HL-60 (cell line): ENCODE measurements at regions not wholly inside any gene's neighbourhood (a gene's known extent, or its start where the extent isn't known, plus 50 kb on each side); places are given as distances from the start of the nearest gene placed in this dataset.

Experiments used
- GABPA ChIP-seq: IDR thresholded peaks from 2 replicates; pipeline ENCODE4 v1.6.1; 2012; ENCODE audit warnings: low read depth
- TF ChIP-seq, protein P1 (sequence below): IDR thresholded peaks from one replicate; pipeline ENCODE4 v1.5.1; 2011; ENCODE audit warnings: low read length, control low read depth, inconsistent platforms; ENCODE audit not compliant: insufficient read depth

DNA sequence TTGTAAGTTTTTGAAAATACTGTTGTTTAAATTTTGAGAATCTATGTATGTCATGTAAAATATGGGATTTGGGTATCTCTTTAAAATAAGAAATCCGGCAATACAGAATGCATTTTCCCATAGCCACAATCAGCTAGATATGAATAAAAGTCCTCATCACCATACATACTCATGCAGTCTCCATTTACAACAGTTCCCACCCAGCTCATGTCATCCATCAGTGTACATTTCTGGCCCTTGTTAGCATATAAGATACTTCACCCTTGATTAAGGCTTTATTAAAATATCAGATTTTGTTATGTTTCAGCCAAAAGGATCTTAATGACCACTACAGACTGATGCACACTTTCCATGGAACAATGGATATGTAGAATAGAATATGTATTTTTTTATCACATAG is 218.0 kb downstream of the DPY19L2 start:
- TF ChIP-seq, protein P1, sequence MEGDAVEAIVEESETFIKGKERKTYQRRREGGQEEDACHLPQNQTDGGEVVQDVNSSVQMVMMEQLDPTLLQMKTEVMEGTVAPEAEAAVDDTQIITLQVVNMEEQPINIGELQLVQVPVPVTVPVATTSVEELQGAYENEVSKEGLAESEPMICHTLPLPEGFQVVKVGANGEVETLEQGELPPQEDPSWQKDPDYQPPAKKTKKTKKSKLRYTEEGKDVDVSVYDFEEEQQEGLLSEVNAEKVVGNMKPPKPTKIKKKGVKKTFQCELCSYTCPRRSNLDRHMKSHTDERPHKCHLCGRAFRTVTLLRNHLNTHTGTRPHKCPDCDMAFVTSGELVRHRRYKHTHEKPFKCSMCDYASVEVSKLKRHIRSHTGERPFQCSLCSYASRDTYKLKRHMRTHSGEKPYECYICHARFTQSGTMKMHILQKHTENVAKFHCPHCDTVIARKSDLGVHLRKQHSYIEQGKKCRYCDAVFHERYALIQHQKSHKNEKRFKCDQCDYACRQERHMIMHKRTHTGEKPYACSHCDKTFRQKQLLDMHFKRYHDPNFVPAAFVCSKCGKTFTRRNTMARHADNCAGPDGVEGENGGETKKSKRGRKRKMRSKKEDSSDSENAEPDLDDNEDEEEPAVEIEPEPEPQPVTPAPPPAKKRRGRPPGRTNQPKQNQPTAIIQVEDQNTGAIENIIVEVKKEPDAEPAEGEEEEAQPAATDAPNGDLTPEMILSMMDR, result no peak
- no peak for TF ChIP-seq GABPA
